ENCODE measurements at regions not wholly inside any gene's neighbourhood (a gene's known extent, or its start where the extent isn't known, plus 50 kb on each side); places are given as distances from the start of the nearest gene placed in this dataset.

DNA sequence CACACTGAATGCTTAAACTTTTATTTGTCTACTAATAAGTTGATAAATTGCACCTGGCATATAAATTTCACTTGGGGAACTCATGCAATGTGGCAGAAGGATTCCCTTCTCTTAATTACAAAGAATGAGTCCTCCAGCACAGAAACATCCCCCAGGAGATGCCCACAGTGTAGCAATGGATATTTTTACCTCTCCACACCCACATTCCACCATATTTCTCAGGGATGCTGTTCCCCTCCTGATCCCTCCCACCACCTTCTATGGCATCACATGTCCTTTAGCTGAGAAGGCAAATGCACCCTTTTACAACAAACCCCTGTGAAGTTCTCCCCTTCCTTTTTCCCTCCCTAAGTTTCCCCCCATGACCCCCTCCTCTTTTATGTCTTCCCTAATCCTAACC is 56.1 kb upstream of the UBASH3B start:
- Histone ChIP-seq H3F3A (ENCODE audit: low read depth) (no peaks in the 10 kb centered on the region), H3K9me2 (replicated peaks; ENCODE audit: low read depth, low read length) (no peaks in the 10 kb centered on the region), H4K20me1 (ENCODE audit: insufficient read depth, low read length, poor library complexity, severe bottlenecking) (no peaks in the 10 kb centered on the region), H2AFZ (ENCODE audit: low read length) (no peak overlapping the region), H3K79me2 (ENCODE audit: insufficient read depth, low read length) (no peaks in the 10 kb centered on the region), H3K27me3 (ENCODE audit: insufficient read depth, low read length, poor library complexity, severe bottlenecking) (no peaks in the 10 kb centered on the region), H3K4me3 (ENCODE audit: low read length, poor library complexity, severe bottlenecking) (no peak overlapping the region), H3K36me3 (ENCODE audit: insufficient read depth, low read length) (no peaks in the 10 kb centered on the region), H3K4me1 (ENCODE audit: insufficient read depth, low read length, poor library complexity, severe bottlenecking) (no peaks in the 10 kb centered on the region), H3K9me3 (ENCODE audit: insufficient read depth, low read depth, low read length) (no peaks in the 10 kb centered on the region), H3K9ac (ENCODE audit: low read depth, low read length, poor library complexity, severe bottlenecking) (no peak overlapping the region), H3K4me2 (ENCODE audit: low read depth, low read length, poor library complexity, severe bottlenecking) (no peak overlapping the region)
- no peak for TF ChIP-seq EZH2phosphoT487 (IDR thresholded peaks at IDR 0.05; ENCODE audit: borderline replicate concordance)
- TF ChIP-seq, protein P1, sequence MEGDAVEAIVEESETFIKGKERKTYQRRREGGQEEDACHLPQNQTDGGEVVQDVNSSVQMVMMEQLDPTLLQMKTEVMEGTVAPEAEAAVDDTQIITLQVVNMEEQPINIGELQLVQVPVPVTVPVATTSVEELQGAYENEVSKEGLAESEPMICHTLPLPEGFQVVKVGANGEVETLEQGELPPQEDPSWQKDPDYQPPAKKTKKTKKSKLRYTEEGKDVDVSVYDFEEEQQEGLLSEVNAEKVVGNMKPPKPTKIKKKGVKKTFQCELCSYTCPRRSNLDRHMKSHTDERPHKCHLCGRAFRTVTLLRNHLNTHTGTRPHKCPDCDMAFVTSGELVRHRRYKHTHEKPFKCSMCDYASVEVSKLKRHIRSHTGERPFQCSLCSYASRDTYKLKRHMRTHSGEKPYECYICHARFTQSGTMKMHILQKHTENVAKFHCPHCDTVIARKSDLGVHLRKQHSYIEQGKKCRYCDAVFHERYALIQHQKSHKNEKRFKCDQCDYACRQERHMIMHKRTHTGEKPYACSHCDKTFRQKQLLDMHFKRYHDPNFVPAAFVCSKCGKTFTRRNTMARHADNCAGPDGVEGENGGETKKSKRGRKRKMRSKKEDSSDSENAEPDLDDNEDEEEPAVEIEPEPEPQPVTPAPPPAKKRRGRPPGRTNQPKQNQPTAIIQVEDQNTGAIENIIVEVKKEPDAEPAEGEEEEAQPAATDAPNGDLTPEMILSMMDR (conservative IDR thresholded peaks at IDR 0.05; ENCODE audit: low read length) = no peak

DNA sequence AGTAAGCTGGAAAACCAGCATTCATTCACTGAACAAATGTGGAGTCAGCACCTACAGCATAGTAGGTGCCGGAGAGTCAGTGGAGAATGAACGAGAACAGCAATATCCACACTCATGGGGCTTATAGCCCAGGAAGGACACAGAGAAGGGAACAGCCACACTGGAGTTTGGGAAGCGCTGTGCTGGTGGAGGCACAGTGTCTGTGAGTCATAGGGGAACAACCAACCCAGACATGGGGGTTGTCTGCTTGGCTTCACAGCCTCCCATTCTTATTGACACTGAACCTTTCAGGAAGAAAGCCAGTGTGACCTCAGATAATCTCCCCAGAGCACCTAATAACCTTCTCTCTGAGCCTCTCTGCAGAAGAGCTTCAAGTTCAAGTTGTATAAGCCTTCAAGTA is 56.6 kb upstream of the UBASH3B start:
- no peaks in the 10 kb centered on the region for H3F3A ChIP-seq (ENCODE audit: low read depth)
- TF ChIP-seq EZH2phosphoT487 (IDR thresholded peaks at IDR 0.05; ENCODE audit: borderline replicate concordance) = no peak
- TF ChIP-seq, protein P1 (conservative IDR thresholded peaks at IDR 0.05; ENCODE audit: low read length) = no peak
- no peaks in the 10 kb centered on the region for H3K36me3 ChIP-seq (ENCODE audit: insufficient read depth, low read length)
- H3K4me1 ChIP-seq (ENCODE audit: insufficient read depth, low read length, poor library complexity, severe bottlenecking) = no peaks in the 10 kb centered on the region
- no peaks in the 10 kb centered on the region for H3K9me2 ChIP-seq (replicated peaks; ENCODE audit: low read depth, low read length)
- no peak overlapping the region for H3K4me2 ChIP-seq (ENCODE audit: low read depth, low read length, poor library complexity, severe bottlenecking)
- H3K9ac ChIP-seq (ENCODE audit: low read depth, low read length, poor library complexity, severe bottlenecking) = no peak overlapping the region
- H2AFZ ChIP-seq (ENCODE audit: low read length) = no peak overlapping the region
- no peaks in the 10 kb centered on the region for H3K27me3 ChIP-seq (ENCODE audit: insufficient read depth, low read length, poor library complexity, severe bottlenecking)
- no peaks in the 10 kb centered on the region for H3K79me2 ChIP-seq (ENCODE audit: insufficient read depth, low read length)
- no peaks in the 10 kb centered on the region for H3K9me3 ChIP-seq (ENCODE audit: insufficient read depth, low read depth, low read length)
- no peak overlapping the region for H3K4me3 ChIP-seq (ENCODE audit: low read length, poor library complexity, severe bottlenecking)
- no peaks in the 10 kb centered on the region for H4K20me1 ChIP-seq (ENCODE audit: insufficient read depth, low read length, poor library complexity, severe bottlenecking)

DNA sequence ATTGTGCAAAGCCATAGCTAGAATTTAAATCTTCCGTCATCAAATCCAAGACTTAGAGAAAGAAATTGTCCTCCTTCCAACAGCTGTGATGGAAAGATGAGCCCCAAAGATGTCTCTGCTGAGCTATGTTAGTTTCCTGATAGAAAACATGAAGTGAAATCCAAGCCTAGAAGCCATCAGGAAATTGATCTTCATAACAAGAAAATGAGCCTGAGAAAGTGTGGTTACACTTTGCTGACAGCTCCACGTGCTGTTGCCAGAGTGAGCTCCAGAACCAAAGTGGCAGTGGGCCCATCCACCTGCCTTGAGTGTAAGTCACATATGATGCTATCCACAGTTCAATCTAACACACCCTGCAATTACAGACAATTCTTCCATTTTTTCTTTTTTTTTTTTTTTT is 58.0 kb upstream of the UBASH3B start:
- no peaks in the 10 kb centered on the region for H3K27me3 ChIP-seq (ENCODE audit: insufficient read depth, low read length, poor library complexity, severe bottlenecking)
- H3K4me2 ChIP-seq (ENCODE audit: low read depth, low read length, poor library complexity, severe bottlenecking) = no peak overlapping the region
- no peak overlapping the region for H3K9ac ChIP-seq (ENCODE audit: low read depth, low read length, poor library complexity, severe bottlenecking)

More for the DNA sequence above, 58.0 kb upstream of the UBASH3B start:
- Histone ChIP-seq H3K36me3 (ENCODE audit: insufficient read depth, low read length) (no peaks in the 10 kb centered on the region), H4K20me1 (ENCODE audit: insufficient read depth, low read length, poor library complexity, severe bottlenecking) (no peaks in the 10 kb centered on the region), H3K9me3 (ENCODE audit: insufficient read depth, low read depth, low read length) (no peaks in the 10 kb centered on the region), H3K4me1 (ENCODE audit: insufficient read depth, low read length, poor library complexity, severe bottlenecking) (no peaks in the 10 kb centered on the region), H3K79me2 (ENCODE audit: insufficient read depth, low read length) (no peaks in the 10 kb centered on the region), H3K4me3 (ENCODE audit: low read length, poor library complexity, severe bottlenecking) (no peak overlapping the region), H2AFZ (ENCODE audit: low read length) (no peak overlapping the region), H3F3A (ENCODE audit: low read depth) (no peaks in the 10 kb centered on the region), H3K9me2 (replicated peaks; ENCODE audit: low read depth, low read length) (no peaks in the 10 kb centered on the region)
- TF ChIP-seq EZH2phosphoT487 (IDR thresholded peaks at IDR 0.05; ENCODE audit: borderline replicate concordance) = no peak
- TF ChIP-seq, protein P1 (conservative IDR thresholded peaks at IDR 0.05; ENCODE audit: low read length) = no peak

All from Loucy (cell line).